ENCODE measurements at regions not wholly inside any gene's neighbourhood (a gene's known extent, or its start where the extent isn't known, plus 50 kb on each side); places are given as distances from the start of the nearest gene placed in this dataset.

GRCh38 chr11:22042081-22042480, 150.8 kb upstream of the ANO5 start:
- H3K36me3 Mint-ChIP-seq (ENCODE audit: low read depth) = no peaks in the 10 kb centered on the region
- no peak for DNase-seq
- no peak overlapping the region for H3K27ac Mint-ChIP-seq
- no peaks in the 10 kb centered on the region for H3K9me3 Mint-ChIP-seq
- H3K27me3 Mint-ChIP-seq = no peaks in the 10 kb centered on the region
- no peaks in the 10 kb centered on the region for H3K4me1 Mint-ChIP-seq (ENCODE audit: low read depth)
- no peak overlapping the region for H3K4me3 Mint-ChIP-seq

GRCh38 chr11:22044126-22044525, 148.8 kb upstream of the ANO5 start:
- Mint-ChIP-seq H3K4me1 (ENCODE audit: low read depth) (no peaks in the 10 kb centered on the region), H3K9me3 (no peaks in the 10 kb centered on the region), H3K36me3 (ENCODE audit: low read depth) (no peaks in the 10 kb centered on the region), H3K27me3 (no peaks in the 10 kb centered on the region), H3K27ac (no peak overlapping the region), H3K4me3 (no peak overlapping the region)
- DNase-seq = no peak

GRCh38 chr11:22049276-22049675, 143.6 kb upstream of the ANO5 start:
- Mint-ChIP-seq H3K9me3 (peaks cover 10% of the 10 kb centered on the region), H3K27ac (no peak overlapping the region), H3K4me1 (ENCODE audit: low read depth) (no peaks in the 10 kb centered on the region), H3K4me3 (no peak overlapping the region), H3K36me3 (ENCODE audit: low read depth) (no peaks in the 10 kb centered on the region), H3K27me3 (no peaks in the 10 kb centered on the region)
- DNase-seq = no peak

GRCh38 chr11:22065472-22065871, 127.4 kb upstream of the ANO5 start:
- no peaks in the 10 kb centered on the region for H3K4me1 Mint-ChIP-seq (ENCODE audit: low read depth)
- H3K9me3 Mint-ChIP-seq = peaks cover 29% of the 10 kb centered on the region
- H3K4me3 Mint-ChIP-seq = no peak overlapping the region
- no peak overlapping the region for H3K27ac Mint-ChIP-seq
- no peaks in the 10 kb centered on the region for H3K27me3 Mint-ChIP-seq
- no peak for DNase-seq
- no peaks in the 10 kb centered on the region for H3K36me3 Mint-ChIP-seq (ENCODE audit: low read depth)

GRCh38 chr11:22069844-22070243, 123.0 kb upstream of the ANO5 start:
- no peak overlapping the region for H3K27ac Mint-ChIP-seq
- no peaks in the 10 kb centered on the region for H3K36me3 Mint-ChIP-seq (ENCODE audit: low read depth)
- H3K27me3 Mint-ChIP-seq = no peaks in the 10 kb centered on the region
- H3K4me1 Mint-ChIP-seq (ENCODE audit: low read depth) = no peaks in the 10 kb centered on the region
- H3K9me3 Mint-ChIP-seq = peaks cover 23% of the 10 kb centered on the region
- DNase-seq = no peak
- H3K4me3 Mint-ChIP-seq = no peak overlapping the region

- DNase-seq = no peak
- Mint-ChIP-seq H3K36me3 (ENCODE audit: low read depth) (no peaks in the 10 kb centered on the region), H3K4me1 (ENCODE audit: low read depth) (no peaks in the 10 kb centered on the region), H3K27ac (no peak overlapping the region), H3K27me3 (no peaks in the 10 kb centered on the region), H3K9me3 (peaks cover 25% of the 10 kb centered on the region), H3K4me3 (no peak overlapping the region)
These were observed 116.5 kb upstream of the ANO5 start for GRCh38 chr11:22076271-22076930.

GRCh38 chr11:22078063-22078462, 114.8 kb upstream of the ANO5 start:
- H3K27me3 Mint-ChIP-seq = no peaks in the 10 kb centered on the region
- H3K36me3 Mint-ChIP-seq (ENCODE audit: low read depth) = no peaks in the 10 kb centered on the region
- H3K27ac Mint-ChIP-seq = no peak overlapping the region
- H3K4me3 Mint-ChIP-seq = no peak overlapping the region
- H3K4me1 Mint-ChIP-seq (ENCODE audit: low read depth) = no peaks in the 10 kb centered on the region
- no peak for DNase-seq
- peaks cover 25% of the 10 kb centered on the region for H3K9me3 Mint-ChIP-seq

GRCh38 chr11:22079133-22079872, 113.6 kb upstream of the ANO5 start:
- H3K4me1 Mint-ChIP-seq (ENCODE audit: low read depth) = no peaks in the 10 kb centered on the region
- H3K36me3 Mint-ChIP-seq (ENCODE audit: low read depth) = no peaks in the 10 kb centered on the region
- no peaks in the 10 kb centered on the region for H3K27me3 Mint-ChIP-seq
- no peak for DNase-seq
- H3K4me3 Mint-ChIP-seq = no peak overlapping the region
- H3K27ac Mint-ChIP-seq = no peak overlapping the region
- H3K9me3 Mint-ChIP-seq = peaks cover 27% of the 10 kb centered on the region

- DNase-seq = no peak
- Mint-ChIP-seq H3K4me1 (ENCODE audit: low read depth) (no peaks in the 10 kb centered on the region), H3K4me3 (no peak overlapping the region), H3K36me3 (ENCODE audit: low read depth) (no peaks in the 10 kb centered on the region), H3K9me3 (peaks cover 15% of the 10 kb centered on the region), H3K27ac (no peak overlapping the region), H3K27me3 (no peaks in the 10 kb centered on the region)
These were observed 110.7 kb upstream of the ANO5 start for GRCh38 chr11:22082178-22082577.

GRCh38 chr11:22082788-22083187, 110.1 kb upstream of the ANO5 start:
- no peaks in the 10 kb centered on the region for H3K36me3 Mint-ChIP-seq (ENCODE audit: low read depth)
- H3K27ac Mint-ChIP-seq = no peak overlapping the region
- peaks cover 11% of the 10 kb centered on the region for H3K9me3 Mint-ChIP-seq
- no peak for DNase-seq
- no peaks in the 10 kb centered on the region for H3K27me3 Mint-ChIP-seq
- H3K4me3 Mint-ChIP-seq = no peak overlapping the region
- no peaks in the 10 kb centered on the region for H3K4me1 Mint-ChIP-seq (ENCODE audit: low read depth)

- Mint-ChIP-seq H3K36me3 (ENCODE audit: low read depth) (no peaks in the 10 kb centered on the region), H3K4me1 (ENCODE audit: low read depth) (no peaks in the 10 kb centered on the region), H3K27me3 (no peaks in the 10 kb centered on the region), H3K4me3 (no peak overlapping the region), H3K9me3 (peaks cover 11% of the 10 kb centered on the region), H3K27ac (no peak overlapping the region)
- DNase-seq = no peak
These were observed 108.8 kb upstream of the ANO5 start for GRCh38 chr11:22084056-22084455.

GRCh38 chr11:22084564-22084963, 108.3 kb upstream of the ANO5 start:
- DNase-seq = no peak
- Mint-ChIP-seq H3K36me3 (ENCODE audit: low read depth) (no peaks in the 10 kb centered on the region), H3K4me1 (ENCODE audit: low read depth) (no peaks in the 10 kb centered on the region), H3K4me3 (no peak overlapping the region), H3K27ac (no peak overlapping the region), H3K27me3 (no peaks in the 10 kb centered on the region), H3K9me3 (peaks cover 11% of the 10 kb centered on the region)

GRCh38 chr11:22089609-22090008, 103.3 kb upstream of the ANO5 start:
- no peaks in the 10 kb centered on the region for H3K27me3 Mint-ChIP-seq
- no peak for DNase-seq

GRCh38 chr11:22106566-22106965, 86.3 kb upstream of the ANO5 start:
- H3K9me3 Mint-ChIP-seq = peaks cover 4% of the 10 kb centered on the region
- no peaks in the 10 kb centered on the region for H3K27me3 Mint-ChIP-seq
- no peak overlapping the region for H3K27ac Mint-ChIP-seq
- H3K4me3 Mint-ChIP-seq = no peak overlapping the region
- H3K4me1 Mint-ChIP-seq (ENCODE audit: low read depth) = no peaks in the 10 kb centered on the region
- no peak for DNase-seq
- no peaks in the 10 kb centered on the region for H3K36me3 Mint-ChIP-seq (ENCODE audit: low read depth)

More at GRCh38 chr11:22089609-22090008, 103.3 kb upstream of the ANO5 start:
- Mint-ChIP-seq H3K27ac (no peak overlapping the region), H3K4me1 (ENCODE audit: low read depth) (no peaks in the 10 kb centered on the region), H3K36me3 (ENCODE audit: low read depth) (no peaks in the 10 kb centered on the region), H3K4me3 (no peak overlapping the region), H3K9me3 (peaks cover 7% of the 10 kb centered on the region)

GRCh38 chr11:22115470-22116029, 77.3 kb upstream of the ANO5 start:
- no peaks in the 10 kb centered on the region for H3K4me1 Mint-ChIP-seq (ENCODE audit: low read depth)

More at GRCh38 chr11:22115470-22116029, 77.3 kb upstream of the ANO5 start:
- Mint-ChIP-seq H3K4me3 (no peak overlapping the region), H3K36me3 (ENCODE audit: low read depth) (no peaks in the 10 kb centered on the region), H3K9me3 (peaks cover 2% of the 10 kb centered on the region), H3K27me3 (no peaks in the 10 kb centered on the region), H3K27ac (no peak overlapping the region)
- no peak for DNase-seq
